Omental fat pad (tissue), 3 donors: ENCODE measurements at regions not wholly inside any gene's neighbourhood (a gene's known extent, or its start where the extent isn't known, plus 50 kb on each side); places are given as distances from the start of the nearest gene placed in this dataset. TPM values are rescaled to one million over a fixed set of nuclear protein-coding genes. Genes with fewer than 3 reads are reported as not detected.

Source experiments
- ATAC-seq: fragments of 150-250 bp; one replicate; pipeline ENCODE4 v1.9.1; 2016; ENCODE audit warnings: mild to moderate bottlenecking, moderate library complexity; ENCODE audit not compliant: low FRiP score
- DNase-seq: peaks from one replicate; pipeline ENCODE4 v3.0.0-alpha.2; 2019; ENCODE audit warnings: low spot score
- small RNA-seq: library from RNA; depleted of rRNA; stranded (forward); fragments of <200 nt; gene quantifications from one replicate; pipeline ENCODE3, GENCODE V24; 2016
- TF ChIP-seq, protein P1 (sequence below), 3 donors: fragments of 450-650 bp; IDR thresholded peaks; one replicate each; pipeline ENCODE4 v1.5.1; 2016 to 2017; ENCODE audit warnings: antibody characterized with exemption in 3 of 3, mild to moderate bottlenecking in 3 of 3, moderate library complexity in 2 of 3

DNA sequence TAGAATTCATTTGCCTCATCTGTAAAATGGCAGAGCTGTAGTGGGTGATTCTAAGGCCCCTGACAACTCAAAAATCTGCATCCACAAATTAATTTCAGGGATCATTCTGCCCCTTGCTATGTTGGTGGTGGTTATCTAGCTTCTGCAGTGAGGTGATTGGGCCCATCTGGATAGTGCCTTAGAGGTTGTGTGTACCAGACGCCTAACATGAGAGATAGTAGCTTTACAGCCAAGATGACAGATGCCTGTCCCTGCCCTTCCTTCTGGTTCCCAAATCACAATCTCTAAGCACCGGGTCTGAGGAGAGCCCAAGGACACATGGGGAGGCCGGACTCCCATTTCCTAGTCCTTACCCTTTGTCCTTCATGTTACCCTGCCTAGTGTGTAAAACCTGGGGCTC lies 51.1 kb upstream of the TNP1 start:
- TF ChIP-seq, protein P1, sequence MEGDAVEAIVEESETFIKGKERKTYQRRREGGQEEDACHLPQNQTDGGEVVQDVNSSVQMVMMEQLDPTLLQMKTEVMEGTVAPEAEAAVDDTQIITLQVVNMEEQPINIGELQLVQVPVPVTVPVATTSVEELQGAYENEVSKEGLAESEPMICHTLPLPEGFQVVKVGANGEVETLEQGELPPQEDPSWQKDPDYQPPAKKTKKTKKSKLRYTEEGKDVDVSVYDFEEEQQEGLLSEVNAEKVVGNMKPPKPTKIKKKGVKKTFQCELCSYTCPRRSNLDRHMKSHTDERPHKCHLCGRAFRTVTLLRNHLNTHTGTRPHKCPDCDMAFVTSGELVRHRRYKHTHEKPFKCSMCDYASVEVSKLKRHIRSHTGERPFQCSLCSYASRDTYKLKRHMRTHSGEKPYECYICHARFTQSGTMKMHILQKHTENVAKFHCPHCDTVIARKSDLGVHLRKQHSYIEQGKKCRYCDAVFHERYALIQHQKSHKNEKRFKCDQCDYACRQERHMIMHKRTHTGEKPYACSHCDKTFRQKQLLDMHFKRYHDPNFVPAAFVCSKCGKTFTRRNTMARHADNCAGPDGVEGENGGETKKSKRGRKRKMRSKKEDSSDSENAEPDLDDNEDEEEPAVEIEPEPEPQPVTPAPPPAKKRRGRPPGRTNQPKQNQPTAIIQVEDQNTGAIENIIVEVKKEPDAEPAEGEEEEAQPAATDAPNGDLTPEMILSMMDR (IDR thresholded peaks at IDR 0.05), result no peak
- ATAC-seq (no peak), DNase-seq (no peak)

DNA sequence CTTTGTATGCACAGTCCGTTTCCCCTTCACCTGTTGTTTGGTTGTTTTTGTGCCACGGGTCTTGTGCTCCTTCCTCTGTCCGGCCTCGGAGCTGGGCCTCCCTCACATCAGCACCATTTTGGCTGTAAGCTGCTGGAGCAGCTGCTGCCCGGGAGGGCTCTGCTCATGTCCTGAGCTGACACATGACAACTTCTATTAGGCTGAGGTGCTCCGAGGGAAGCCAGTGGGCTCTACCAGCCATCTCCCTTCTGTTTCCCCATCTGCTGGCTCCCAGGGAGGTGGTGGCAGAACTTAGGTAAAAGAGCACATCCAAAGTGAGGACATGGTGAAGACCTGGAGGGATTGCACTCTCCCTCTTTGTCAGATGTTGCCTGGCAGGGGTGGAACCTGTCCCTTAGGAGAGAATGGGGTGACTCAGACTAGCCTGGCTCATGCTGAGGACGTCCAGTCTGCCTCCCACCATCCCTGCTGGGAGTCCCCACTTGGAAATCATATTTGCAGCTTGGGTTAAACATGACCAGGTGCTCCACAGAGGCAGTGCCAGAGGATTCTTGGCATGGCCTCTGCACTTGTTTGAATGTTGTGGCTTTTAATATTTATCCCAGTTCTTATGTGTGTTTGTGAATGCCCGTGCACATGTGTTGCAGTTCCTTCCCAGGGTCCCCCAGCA lies 49.8 kb upstream of the TNP1 start:
- TF ChIP-seq, protein P1 (IDR thresholded peaks at IDR 0.05), result no peak
- no peak for ATAC-seq

More for the DNA sequence above, 49.8 kb upstream of the TNP1 start:
- no peak for DNase-seq

Small RNAs in the stretch of these regions (small RNA-seq; reads per million reads assigned to genes)
- not detected for gene RF01983
